ENCODE measurements at regions not wholly inside any gene's neighbourhood (a gene's known extent, or its start where the extent isn't known, plus 50 kb on each side); places are given as distances from the start of the nearest gene placed in this dataset.
"Not testable (repeated sequence)": the region's sequence is repeated elsewhere in the genome, so short reads cannot be mapped to it uniquely, and the experiment has no call there.

- TF ChIP-seq CTCF (IDR thresholded peaks at IDR 0.05; ENCODE audit: low read depth, low read length): no peak
- Histone ChIP-seq H3K9me3 (ENCODE audit: control insufficient read depth, insufficient read depth, low read length) (no peaks in the 10 kb centered on the region), H3K27me3 (ENCODE audit: control insufficient read depth, insufficient read depth, low read length) (no peaks in the 10 kb centered on the region), H3K27ac (ENCODE audit: low read depth, low read length) (no peak overlapping the region), H3K4me3 (ENCODE audit: low read depth, low read length) (no peak overlapping the region)
- DNase-seq (ENCODE audit: low read depth, low spot score): no peak
- ChIA-PET POLR2A (no interaction called here), CTCF (interaction anchor here (1.5 kb wide), 1 partner anchor 568 kb away, joined by 3 read pairs; no protein-coding TSS in a partner anchor)
These were observed 145.6 kb upstream of the CALCR start for GRCh38 chr7:93720106-93720505.

- no peak for DNase-seq (ENCODE audit: low read depth, low spot score)
- ChIA-PET POLR2A (no interaction called here), CTCF (interaction anchor here (1.5 kb wide), 1 partner anchor 569 kb away, joined by 3 read pairs; no protein-coding TSS in a partner anchor)
- H3K9me3 ChIP-seq (ENCODE audit: control insufficient read depth, insufficient read depth, low read length): no peaks in the 10 kb centered on the region
- no peak overlapping the region for H3K27ac ChIP-seq (ENCODE audit: low read depth, low read length)
- no peaks in the 10 kb centered on the region for H3K27me3 ChIP-seq (ENCODE audit: control insufficient read depth, insufficient read depth, low read length)
- no peak overlapping the region for H3K4me3 ChIP-seq (ENCODE audit: low read depth, low read length)
- no peak for TF ChIP-seq CTCF (IDR thresholded peaks at IDR 0.05; ENCODE audit: low read depth, low read length)
These were observed 145.0 kb upstream of the CALCR start for GRCh38 chr7:93719546-93719945.

- no peak overlapping the region for H3K4me3 ChIP-seq (ENCODE audit: low read depth, low read length)
- no peaks in the 10 kb centered on the region for H3K9me3 ChIP-seq (ENCODE audit: control insufficient read depth, insufficient read depth, low read length)
- no peak for DNase-seq (ENCODE audit: low read depth, low spot score)
- ChIA-PET CTCF (no interaction called here), POLR2A (no interaction called here)
- H3K27ac ChIP-seq (ENCODE audit: low read depth, low read length): no peak overlapping the region
- no peaks in the 10 kb centered on the region for H3K27me3 ChIP-seq (ENCODE audit: control insufficient read depth, insufficient read depth, low read length)
- no peak for TF ChIP-seq CTCF (IDR thresholded peaks at IDR 0.05; ENCODE audit: low read depth, low read length)
These were observed 142.8 kb upstream of the CALCR start for GRCh38 chr7:93717217-93717900.

- ChIA-PET POLR2A (no interaction called here), CTCF (interaction anchor here (0.6 to 1.7 kb wide), 12 partner anchors 10 to 1717 kb away, joined by 3 to 13 read pairs (median 4); no protein-coding TSS in a partner anchor)
- H3K9me3 ChIP-seq (ENCODE audit: control insufficient read depth, insufficient read depth, low read length): no peaks in the 10 kb centered on the region
- TF ChIP-seq CTCF (IDR thresholded peaks at IDR 0.05; ENCODE audit: low read depth, low read length): peak; percentile 74
- no peak overlapping the region for H3K4me3 ChIP-seq (ENCODE audit: low read depth, low read length)
- no peak overlapping the region for H3K27ac ChIP-seq (ENCODE audit: low read depth, low read length)
- peak; percentile 1 for DNase-seq (ENCODE audit: low read depth, low spot score)
- no peaks in the 10 kb centered on the region for H3K27me3 ChIP-seq (ENCODE audit: control insufficient read depth, insufficient read depth, low read length)
These were observed 140.7 kb upstream of the CALCR start for GRCh38 chr7:93715234-93715633.

- POLR2A ChIA-PET: no interaction called here
- no peak for DNase-seq (ENCODE audit: low read depth, low spot score)
- Histone ChIP-seq H3K4me3 (ENCODE audit: low read depth, low read length) (no peak overlapping the region), H3K27me3 (ENCODE audit: control insufficient read depth, insufficient read depth, low read length) (no peaks in the 10 kb centered on the region), H3K27ac (ENCODE audit: low read depth, low read length) (no peak overlapping the region), H3K9me3 (ENCODE audit: control insufficient read depth, insufficient read depth, low read length) (no peaks in the 10 kb centered on the region)
- no peak for TF ChIP-seq CTCF (IDR thresholded peaks at IDR 0.05; ENCODE audit: low read depth, low read length)
- CTCF ChIA-PET: no interaction called here
These were observed 137.4 kb upstream of the CALCR start for GRCh38 chr7:93711926-93712325.

GRCh38 chr7:93708255-93708654 is 133.7 kb upstream of the CALCR start:
- POLR2A ChIA-PET; H3K27me3 ChIP-seq (ENCODE audit: control insufficient read depth, insufficient read depth, low read length); H3K4me3 ChIP-seq (ENCODE audit: low read depth, low read length); CTCF ChIA-PET; H3K9me3 ChIP-seq (ENCODE audit: control insufficient read depth, insufficient read depth, low read length); DNase-seq (ENCODE audit: low read depth, low spot score); H3K27ac ChIP-seq (ENCODE audit: low read depth, low read length): not testable (repeated sequence)
